AG09319 (cell line): ENCODE measurements at regions not wholly inside any gene's neighbourhood (a gene's known extent, or its start where the extent isn't known, plus 50 kb on each side); places are given as distances from the start of the nearest gene placed in this dataset.

Source experiments
- DNase-seq: peaks from one replicate; pipeline ENCODE4 v3.0.0-alpha.2; 2010; ENCODE audit warnings: low read depth; ENCODE audit errors: extremely low read depth
- TF ChIP-seq, protein P1 (sequence below): IDR thresholded peaks from 2 replicates; pipeline ENCODE4 v1.5.1; 2011; ENCODE audit warnings: low read depth, mild to moderate bottlenecking, inconsistent platforms, low read length, moderate library complexity

- TF ChIP-seq, protein P1, sequence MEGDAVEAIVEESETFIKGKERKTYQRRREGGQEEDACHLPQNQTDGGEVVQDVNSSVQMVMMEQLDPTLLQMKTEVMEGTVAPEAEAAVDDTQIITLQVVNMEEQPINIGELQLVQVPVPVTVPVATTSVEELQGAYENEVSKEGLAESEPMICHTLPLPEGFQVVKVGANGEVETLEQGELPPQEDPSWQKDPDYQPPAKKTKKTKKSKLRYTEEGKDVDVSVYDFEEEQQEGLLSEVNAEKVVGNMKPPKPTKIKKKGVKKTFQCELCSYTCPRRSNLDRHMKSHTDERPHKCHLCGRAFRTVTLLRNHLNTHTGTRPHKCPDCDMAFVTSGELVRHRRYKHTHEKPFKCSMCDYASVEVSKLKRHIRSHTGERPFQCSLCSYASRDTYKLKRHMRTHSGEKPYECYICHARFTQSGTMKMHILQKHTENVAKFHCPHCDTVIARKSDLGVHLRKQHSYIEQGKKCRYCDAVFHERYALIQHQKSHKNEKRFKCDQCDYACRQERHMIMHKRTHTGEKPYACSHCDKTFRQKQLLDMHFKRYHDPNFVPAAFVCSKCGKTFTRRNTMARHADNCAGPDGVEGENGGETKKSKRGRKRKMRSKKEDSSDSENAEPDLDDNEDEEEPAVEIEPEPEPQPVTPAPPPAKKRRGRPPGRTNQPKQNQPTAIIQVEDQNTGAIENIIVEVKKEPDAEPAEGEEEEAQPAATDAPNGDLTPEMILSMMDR = no peak
- DNase-seq = no peak
Observed at GRCh38 chr12:132395908-132396305, 66.5 kb upstream of the GALNT9 start.

DNA sequence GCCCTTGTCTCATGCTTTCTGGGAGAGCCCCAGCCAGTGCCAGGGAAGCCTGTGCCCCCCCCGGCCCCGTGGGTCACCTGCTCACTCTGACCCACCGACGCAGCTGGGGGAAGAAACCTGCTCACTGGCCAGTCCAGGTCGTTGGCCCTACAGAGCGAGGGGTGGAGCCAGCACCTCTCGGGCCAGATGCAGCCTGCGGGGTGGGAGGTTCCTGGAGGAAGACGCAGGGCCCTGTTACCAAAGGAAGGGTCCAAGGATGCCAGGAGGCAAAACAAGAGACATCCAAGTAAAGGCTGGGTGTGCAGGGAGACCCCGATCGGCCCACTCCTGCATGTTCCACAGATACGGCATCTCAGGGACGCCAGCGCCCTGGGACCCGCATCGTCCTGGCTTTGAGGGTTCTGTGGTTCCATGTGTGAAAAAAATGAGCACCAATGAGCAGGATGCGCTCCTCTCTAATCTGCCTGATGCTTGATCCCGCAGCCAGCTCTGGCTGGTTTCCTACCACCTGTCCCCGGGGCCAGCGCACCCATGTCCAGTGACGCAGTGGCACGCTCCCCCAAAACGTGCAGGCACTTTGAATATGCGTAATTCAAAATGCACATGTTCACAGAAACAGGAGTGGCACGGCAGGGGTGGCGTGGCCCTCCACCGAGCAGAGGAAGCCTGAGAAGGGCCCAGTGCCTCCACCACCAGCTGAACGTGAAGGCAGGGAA lies 66.0 kb upstream of the GALNT9 start:
- DNase-seq = no peak
- TF ChIP-seq, protein P1 = no peak

DNA sequence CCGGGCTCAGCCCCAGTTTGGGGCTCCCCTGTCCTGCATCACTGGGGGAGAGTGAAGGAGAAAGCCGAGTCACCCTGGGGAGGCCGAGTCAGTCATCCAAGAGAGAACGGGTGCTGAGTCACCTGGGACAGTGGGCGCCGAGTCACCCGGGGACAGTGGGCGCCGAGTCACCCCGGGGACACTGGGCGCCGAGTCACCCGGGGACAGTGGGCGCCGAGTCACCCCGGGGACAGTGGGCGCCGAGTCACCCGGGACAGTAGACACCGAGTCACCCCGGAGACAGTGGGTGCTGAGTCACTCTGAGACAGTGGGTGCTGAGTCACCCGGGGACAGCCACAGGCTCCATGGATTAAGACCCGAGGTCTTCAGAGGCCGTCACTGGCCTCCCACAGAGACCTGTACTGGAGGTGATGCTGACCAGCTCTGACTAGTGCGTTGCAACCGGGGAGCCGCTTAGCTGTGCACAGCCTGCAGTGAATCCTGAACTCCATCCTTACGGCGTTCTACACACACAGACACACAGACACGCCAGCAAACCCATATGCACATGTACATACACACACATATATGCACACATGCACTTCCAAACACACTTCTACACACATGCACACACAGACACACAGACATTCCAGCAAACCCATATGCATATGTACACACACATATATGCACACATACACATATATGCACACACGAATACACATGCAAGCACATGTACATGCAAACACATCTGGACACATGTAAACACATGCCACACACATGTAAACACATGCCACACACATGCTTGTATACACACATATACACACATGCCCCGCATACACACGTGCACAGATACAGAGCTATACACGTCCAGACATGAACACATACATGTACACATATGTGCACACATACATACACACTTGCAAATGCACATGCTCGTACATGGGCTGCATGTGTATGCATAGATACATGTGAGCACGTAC lies 64.9 kb upstream of the GALNT9 start:
- TF ChIP-seq, protein P1 = no peak
- no peak for DNase-seq

GRCh38 chr12:132393245-132393795 lies 63.9 kb upstream of the GALNT9 start:
- TF ChIP-seq, protein P1 = no peak
- no peak for DNase-seq

- TF ChIP-seq, protein P1 = no peak
- no peak for DNase-seq
Observed at GRCh38 chr12:132392389-132393244, 63.2 kb upstream of the GALNT9 start.

- no peak for DNase-seq
- TF ChIP-seq, protein P1 = no peak
Observed at GRCh38 chr12:132391326-132392041, 62.1 kb upstream of the GALNT9 start.
